Activated B cell treated with CpG ODN at 0.5 μM for 24 hours (primary cell): ENCODE measurements at regions not wholly inside any gene's neighbourhood (a gene's known extent, or its start where the extent isn't known, plus 50 kb on each side); places are given as distances from the start of the nearest gene placed in this dataset.

Experiments
- ATAC-seq: fragments of 200-7000 bp; cut with Tn5 transposase; one replicate; pipeline ENCODE4 v1.10.0; 2021; ENCODE audit warnings: low read depth, mild to moderate bottlenecking, moderate library complexity
- CTCF ChIA-PET: fragments of 350-600 bp; sonication (Branson Sonifier 250); formaldehyde crosslinking; loops from one replicate; lab custom pipeline; 2021; ENCODE audit warnings: antibody characterized with exemption; lab: Charles Lee
- POLR2A ChIA-PET: fragments of 350-600 bp; sonication (Branson Sonifier 250); formaldehyde crosslinking; loops from one replicate; lab custom pipeline; 2021; ENCODE audit warnings: antibody characterized with exemption; lab: Charles Lee
- DNase-seq: peaks from one replicate; pipeline ENCODE4 v3.0.0; 2022
- H3K27ac Mint-ChIP-seq: one replicate; pipeline ENCODE4 v1.8.0; 2020; ENCODE audit warnings: mixed read lengths
- H3K27me3 Mint-ChIP-seq: one replicate; pipeline ENCODE4 v1.8.0; 2021; ENCODE audit warnings: mixed read lengths
- H3K36me3 Mint-ChIP-seq: one replicate; pipeline ENCODE4 v1.8.0; 2021; ENCODE audit warnings: low read depth, mixed read lengths
- H3K4me1 Mint-ChIP-seq: one replicate; pipeline ENCODE4 v1.8.0; 2021; ENCODE audit warnings: mixed read lengths
- H3K4me3 Mint-ChIP-seq: one replicate; pipeline ENCODE4 v1.8.0; 2020; ENCODE audit warnings: mild to moderate bottlenecking, mixed read lengths
- H3K9me3 Mint-ChIP-seq: one replicate; pipeline ENCODE4 v1.8.0; 2020; ENCODE audit warnings: mixed read lengths
- intact Hi-C: fragments of 100-400 bp; cut with micrococcal nuclease; formaldehyde crosslinking; loops from one replicate; pipeline ENCODE4 v1.15.1; 2024
- TF ChIP-seq, protein P1 (sequence below): fragments of 200-600 bp; IDR thresholded peaks from one replicate; pipeline ENCODE4 v1.8.0; 2022; ENCODE audit warnings: antibody characterized with exemption, mild to moderate bottlenecking

DNA sequence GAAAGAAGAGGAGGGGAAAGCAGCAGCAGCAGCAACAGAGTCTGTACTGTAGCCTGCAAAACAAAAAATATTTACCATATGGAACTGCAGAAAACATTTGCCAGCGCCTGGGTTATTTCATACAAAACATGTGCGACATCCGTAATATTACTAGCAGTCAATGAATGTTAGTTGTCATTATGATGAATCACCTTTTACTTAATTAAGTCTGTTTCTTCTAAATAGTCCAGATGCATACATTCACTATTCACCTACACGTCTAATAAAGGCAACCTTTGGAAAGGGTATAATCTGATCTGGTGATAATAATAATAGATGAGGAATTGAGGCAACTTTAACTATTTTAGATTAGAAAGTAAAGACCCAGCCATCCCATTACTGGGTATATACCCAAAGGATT lies 426.3 kb upstream of the ST6GAL2 start:
- intact Hi-C loops = no loop called here
- Mint-ChIP-seq H3K27ac (no peak overlapping the region), H3K4me1 (no peaks in the 10 kb centered on the region), H3K36me3 (no peaks in the 10 kb centered on the region), H3K4me3 (no peak overlapping the region), H3K9me3 (peaks cover 5% of the 10 kb centered on the region), H3K27me3 (no peaks in the 10 kb centered on the region)
- POLR2A ChIA-PET = no interaction called here
- no peak for ATAC-seq
- TF ChIP-seq, protein P1, sequence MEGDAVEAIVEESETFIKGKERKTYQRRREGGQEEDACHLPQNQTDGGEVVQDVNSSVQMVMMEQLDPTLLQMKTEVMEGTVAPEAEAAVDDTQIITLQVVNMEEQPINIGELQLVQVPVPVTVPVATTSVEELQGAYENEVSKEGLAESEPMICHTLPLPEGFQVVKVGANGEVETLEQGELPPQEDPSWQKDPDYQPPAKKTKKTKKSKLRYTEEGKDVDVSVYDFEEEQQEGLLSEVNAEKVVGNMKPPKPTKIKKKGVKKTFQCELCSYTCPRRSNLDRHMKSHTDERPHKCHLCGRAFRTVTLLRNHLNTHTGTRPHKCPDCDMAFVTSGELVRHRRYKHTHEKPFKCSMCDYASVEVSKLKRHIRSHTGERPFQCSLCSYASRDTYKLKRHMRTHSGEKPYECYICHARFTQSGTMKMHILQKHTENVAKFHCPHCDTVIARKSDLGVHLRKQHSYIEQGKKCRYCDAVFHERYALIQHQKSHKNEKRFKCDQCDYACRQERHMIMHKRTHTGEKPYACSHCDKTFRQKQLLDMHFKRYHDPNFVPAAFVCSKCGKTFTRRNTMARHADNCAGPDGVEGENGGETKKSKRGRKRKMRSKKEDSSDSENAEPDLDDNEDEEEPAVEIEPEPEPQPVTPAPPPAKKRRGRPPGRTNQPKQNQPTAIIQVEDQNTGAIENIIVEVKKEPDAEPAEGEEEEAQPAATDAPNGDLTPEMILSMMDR = no peak
- CTCF ChIA-PET = no interaction called here
- no peak for DNase-seq

DNA sequence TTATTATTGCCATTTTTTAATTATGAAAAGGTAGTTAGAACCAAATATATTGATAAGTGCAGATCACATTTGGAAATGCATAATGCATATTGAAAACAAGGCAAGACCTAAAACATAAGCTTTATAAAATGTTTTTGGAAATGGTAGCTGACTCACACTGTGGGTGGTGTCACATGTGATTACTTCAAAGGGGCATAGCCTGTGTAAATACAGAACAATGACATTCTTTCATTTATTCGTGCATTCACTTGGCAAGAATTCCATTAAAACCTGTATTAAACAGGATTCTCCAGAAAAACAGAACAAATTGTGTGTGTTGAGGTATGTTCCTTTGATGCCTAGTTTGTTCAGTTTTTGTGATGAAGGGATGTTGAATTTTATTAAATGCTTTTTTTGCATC lies 427.3 kb upstream of the ST6GAL2 start:
- ATAC-seq (no peak), DNase-seq (no peak)
- CTCF ChIA-PET = no interaction called here
- POLR2A ChIA-PET = no interaction called here
- TF ChIP-seq, protein P1 = no peak
- Mint-ChIP-seq H3K4me3 (no peak overlapping the region), H3K9me3 (peaks cover 5% of the 10 kb centered on the region), H3K27ac (no peak overlapping the region), H3K4me1 (no peaks in the 10 kb centered on the region), H3K27me3 (no peaks in the 10 kb centered on the region), H3K36me3 (no peaks in the 10 kb centered on the region)
- intact Hi-C loops = no loop called here

DNA sequence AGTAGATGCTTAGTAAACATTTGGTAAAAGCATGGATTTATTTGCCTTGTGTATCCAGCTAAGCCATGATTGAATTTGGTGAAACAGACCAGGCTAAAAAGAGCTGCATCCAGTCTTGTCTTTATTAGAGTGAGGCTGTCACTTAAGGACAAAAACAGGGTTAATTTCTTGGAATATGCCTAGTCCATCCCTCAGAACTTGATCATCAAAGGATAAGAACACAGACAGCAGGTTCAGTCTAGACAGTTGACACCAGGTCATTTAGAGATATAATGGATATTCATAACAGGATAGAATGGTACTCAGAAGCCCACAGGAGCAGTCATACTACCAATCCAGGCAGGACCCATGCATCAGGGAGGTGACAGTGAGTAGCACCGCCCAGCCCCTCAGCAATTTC lies 434.9 kb upstream of the ST6GAL2 start:
- Mint-ChIP-seq H3K27ac (no peak overlapping the region), H3K36me3 (no peaks in the 10 kb centered on the region), H3K9me3 (peaks cover 6% of the 10 kb centered on the region), H3K4me1 (no peaks in the 10 kb centered on the region), H3K27me3 (no peaks in the 10 kb centered on the region), H3K4me3 (no peak overlapping the region)
- DNase-seq (no peak), ATAC-seq (no peak)
- ChIA-PET CTCF (no interaction called here), POLR2A (no interaction called here)
- intact Hi-C loops = no loop called here
- TF ChIP-seq, protein P1 = no peak

DNA sequence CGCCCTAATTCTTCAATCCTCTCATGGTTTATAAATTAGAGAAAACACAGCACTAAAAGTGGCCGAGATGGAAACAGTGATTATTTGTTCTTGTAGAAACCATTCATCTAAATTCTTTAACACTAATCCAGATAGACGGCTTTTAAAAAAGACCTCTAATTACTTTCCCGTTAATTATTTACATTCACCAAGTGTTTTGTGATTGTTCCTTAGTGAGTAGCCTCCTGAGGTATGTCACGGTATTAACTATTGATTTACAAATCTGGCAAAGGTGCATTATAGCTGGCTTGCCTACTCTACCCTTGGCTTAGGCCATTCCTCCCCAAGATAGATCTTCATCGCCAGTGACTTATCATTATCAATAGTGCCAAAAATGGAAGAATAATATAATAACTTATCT lies 436.4 kb upstream of the ST6GAL2 start:
- no peaks in the 10 kb centered on the region for H3K27me3 Mint-ChIP-seq
- TF ChIP-seq, protein P1 = no peak
- H3K27ac Mint-ChIP-seq = no peak overlapping the region
- DNase-seq (no peak), ATAC-seq (no peak)
- H3K36me3 Mint-ChIP-seq = no peaks in the 10 kb centered on the region
- H3K4me3 Mint-ChIP-seq = no peak overlapping the region
- ChIA-PET POLR2A (no interaction called here), CTCF (no interaction called here)
- intact Hi-C loops = no loop called here
- no peaks in the 10 kb centered on the region for H3K4me1 Mint-ChIP-seq
- H3K9me3 Mint-ChIP-seq = peaks cover 9% of the 10 kb centered on the region

DNA sequence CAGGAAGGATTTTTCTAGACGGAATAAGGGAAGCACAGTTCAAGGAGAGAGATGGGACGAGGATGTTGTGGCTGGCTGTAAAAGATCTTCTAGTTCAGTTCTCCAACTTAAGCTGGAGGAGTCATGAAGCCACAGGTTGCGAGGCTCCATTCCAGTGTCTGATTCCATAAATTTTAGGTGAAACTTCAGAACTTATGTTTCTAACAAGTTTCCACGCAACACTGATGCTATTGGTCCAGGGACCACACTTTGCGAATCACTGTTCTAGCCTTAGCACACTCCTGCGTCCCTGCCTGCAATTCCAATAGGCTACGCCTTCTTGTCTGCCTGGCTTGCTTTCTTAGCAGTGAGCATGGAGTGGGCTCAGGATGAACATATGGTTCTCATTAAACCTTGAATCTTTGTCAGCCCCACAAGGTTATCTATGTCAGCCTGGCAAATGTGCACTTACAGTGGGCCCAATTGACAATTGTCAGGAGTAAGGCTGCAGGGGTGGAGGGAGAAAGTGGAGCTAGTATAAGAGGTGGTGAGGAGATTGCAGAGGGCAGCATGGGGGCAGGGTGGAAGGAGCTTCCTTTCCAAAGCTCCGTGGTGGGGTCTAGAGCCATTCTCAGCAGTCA lies 438.1 kb upstream of the ST6GAL2 start:
- intact Hi-C loops = no loop called here
- Mint-ChIP-seq H3K27ac (no peak overlapping the region), H3K4me3 (no peak overlapping the region), H3K36me3 (no peaks in the 10 kb centered on the region), H3K27me3 (no peaks in the 10 kb centered on the region), H3K9me3 (peaks cover 10% of the 10 kb centered on the region), H3K4me1 (no peaks in the 10 kb centered on the region)
- ChIA-PET POLR2A (no interaction called here), CTCF (no interaction called here)
- ATAC-seq = no peak
- DNase-seq = no peak
- TF ChIP-seq, protein P1 = no peak
